ENCODE measurements at regions not wholly inside any gene's neighbourhood (a gene's known extent, or its start where the extent isn't known, plus 50 kb on each side); places are given as distances from the start of the nearest gene placed in this dataset.

- TF ChIP-seq CTCF (conservative IDR thresholded peaks at IDR 0.05; ENCODE audit: low read depth, low read length), result no peak
- TF ChIP-seq EZH2 (IDR thresholded peaks at IDR 0.05; ENCODE audit: low read length, unreplicated experiment), result no peak
Measured at GRCh38 chr11:104728927-104729326, 169.3 kb downstream of the CASP12 start.

Data from PC-3 (cell line).